Cardiac muscle cell (in vitro differentiated cells and primary cell): ENCODE measurements at regions not wholly inside any gene's neighbourhood (a gene's known extent, or its start where the extent isn't known, plus 50 kb on each side); places are given as distances from the start of the nearest gene placed in this dataset.

Experiments used
- DNase-seq, 2 donors: peaks; one replicate each; pipeline versions ENCODE4 v3.0.0 to v3.0.0-alpha.2; 2010 to 2017; ENCODE audit warnings: low read depth in 1 of 2, low spot score in 1 of 2
- H3K27ac ChIP-seq: fragments of 200-600 bp; sonication (generic); 2 replicates; pipeline ENCODE4 v1.5.1; 2016
- H3K27me3 ChIP-seq: fragments of 200-600 bp; sonication (generic); 2 replicates; pipeline ENCODE4 v1.6.0; 2016; ENCODE audit warnings: control low read depth
- H3K36me3 ChIP-seq: fragments of 200-600 bp; sonication (generic); 2 replicates; pipeline ENCODE4 v1.5.1; 2016; ENCODE audit warnings: control low read depth
- H3K4me1 ChIP-seq: fragments of 200-600 bp; sonication (generic); 2 replicates; pipeline ENCODE4 v1.8.1; 2017; ENCODE audit warnings: low read depth, mild to moderate bottlenecking, mixed run types
- H3K4me3 ChIP-seq: fragments of 200-600 bp; sonication (generic); 2 replicates; pipeline ENCODE4 v1.5.1; 2016; ENCODE audit warnings: mild to moderate bottlenecking
- H3K9me3 ChIP-seq: fragments of 200-600 bp; sonication (generic); 2 replicates; pipeline ENCODE4 v1.5.1; 2017; ENCODE audit warnings: low read depth, mild to moderate bottlenecking, control low read depth
- TF ChIP-seq, protein P1 (sequence below): IDR thresholded peaks from 2 replicates; pipeline ENCODE4 v1.5.1; 2012; ENCODE audit warnings: low read depth, mild to moderate bottlenecking, low read length

DNA sequence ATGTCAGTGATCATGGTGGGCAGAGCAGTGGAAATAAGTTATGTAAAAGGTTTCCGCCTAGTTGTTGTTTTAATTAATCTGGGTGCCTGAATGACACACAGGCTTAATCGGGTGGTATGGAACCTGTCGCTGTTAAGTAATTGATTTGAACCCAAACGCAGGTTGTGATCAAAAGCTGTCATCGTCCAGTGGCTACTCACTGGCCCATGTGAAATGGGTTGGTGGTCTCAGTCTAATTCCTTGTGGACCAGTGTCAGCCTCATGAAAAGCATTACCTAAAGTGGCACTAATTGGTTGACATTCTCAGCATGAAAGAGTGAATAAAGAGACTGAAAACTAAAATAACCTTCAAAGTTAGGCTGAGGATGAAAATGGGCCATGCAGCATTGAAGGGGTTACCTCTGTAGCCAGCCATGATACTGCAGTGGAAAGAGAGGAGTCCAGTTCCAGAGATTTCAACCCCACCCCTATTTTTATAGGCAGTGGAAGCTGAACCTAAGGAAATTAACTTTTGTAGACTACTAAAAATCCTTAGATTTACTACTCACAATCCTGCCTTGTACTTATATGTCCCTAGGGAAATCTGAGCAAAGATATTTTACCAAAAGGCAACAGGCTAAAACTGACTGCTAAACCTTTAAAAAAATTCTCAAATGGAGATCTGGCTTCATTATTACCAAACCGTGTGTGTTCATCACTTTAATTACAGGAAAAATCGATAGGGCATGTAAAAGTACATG, 251.7 kb upstream of the TENM3 start:
- Histone ChIP-seq H3K4me3 (no peak overlapping the region), H3K27ac (no peak overlapping the region), H3K9me3 (no peaks in the 10 kb centered on the region), H3K27me3 (peaks cover 10% of the 10 kb centered on the region), H3K36me3 (no peaks in the 10 kb centered on the region), H3K4me1 (peaks cover 3% of the 10 kb centered on the region)
- no peak for DNase-seq
- TF ChIP-seq, protein P1, sequence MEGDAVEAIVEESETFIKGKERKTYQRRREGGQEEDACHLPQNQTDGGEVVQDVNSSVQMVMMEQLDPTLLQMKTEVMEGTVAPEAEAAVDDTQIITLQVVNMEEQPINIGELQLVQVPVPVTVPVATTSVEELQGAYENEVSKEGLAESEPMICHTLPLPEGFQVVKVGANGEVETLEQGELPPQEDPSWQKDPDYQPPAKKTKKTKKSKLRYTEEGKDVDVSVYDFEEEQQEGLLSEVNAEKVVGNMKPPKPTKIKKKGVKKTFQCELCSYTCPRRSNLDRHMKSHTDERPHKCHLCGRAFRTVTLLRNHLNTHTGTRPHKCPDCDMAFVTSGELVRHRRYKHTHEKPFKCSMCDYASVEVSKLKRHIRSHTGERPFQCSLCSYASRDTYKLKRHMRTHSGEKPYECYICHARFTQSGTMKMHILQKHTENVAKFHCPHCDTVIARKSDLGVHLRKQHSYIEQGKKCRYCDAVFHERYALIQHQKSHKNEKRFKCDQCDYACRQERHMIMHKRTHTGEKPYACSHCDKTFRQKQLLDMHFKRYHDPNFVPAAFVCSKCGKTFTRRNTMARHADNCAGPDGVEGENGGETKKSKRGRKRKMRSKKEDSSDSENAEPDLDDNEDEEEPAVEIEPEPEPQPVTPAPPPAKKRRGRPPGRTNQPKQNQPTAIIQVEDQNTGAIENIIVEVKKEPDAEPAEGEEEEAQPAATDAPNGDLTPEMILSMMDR = no peak

- H3K27me3 ChIP-seq = no peaks in the 10 kb centered on the region
- DNase-seq = peak in 1 of 2 donors; percentile 1
- no peak overlapping the region for H3K4me3 ChIP-seq
- peaks cover 3% of the 10 kb centered on the region for H3K4me1 ChIP-seq
- no peaks in the 10 kb centered on the region for H3K36me3 ChIP-seq
- H3K27ac ChIP-seq = no peak overlapping the region
- TF ChIP-seq, protein P1 = peak; percentile 13
- no peaks in the 10 kb centered on the region for H3K9me3 ChIP-seq
Measured at GRCh38 chr4:181998398-181999295, 244.6 kb upstream of the TENM3 start.

- peaks cover 3% of the 10 kb centered on the region for H3K4me1 ChIP-seq
- TF ChIP-seq, protein P1 = no peak
- H3K9me3 ChIP-seq = no peaks in the 10 kb centered on the region
- H3K4me3 ChIP-seq = no peak overlapping the region
- H3K27me3 ChIP-seq = no peaks in the 10 kb centered on the region
- no peak overlapping the region for H3K27ac ChIP-seq
- H3K36me3 ChIP-seq = no peaks in the 10 kb centered on the region
- DNase-seq = no peak
Measured at GRCh38 chr4:182000077-182000476, 243.1 kb upstream of the TENM3 start.

DNA sequence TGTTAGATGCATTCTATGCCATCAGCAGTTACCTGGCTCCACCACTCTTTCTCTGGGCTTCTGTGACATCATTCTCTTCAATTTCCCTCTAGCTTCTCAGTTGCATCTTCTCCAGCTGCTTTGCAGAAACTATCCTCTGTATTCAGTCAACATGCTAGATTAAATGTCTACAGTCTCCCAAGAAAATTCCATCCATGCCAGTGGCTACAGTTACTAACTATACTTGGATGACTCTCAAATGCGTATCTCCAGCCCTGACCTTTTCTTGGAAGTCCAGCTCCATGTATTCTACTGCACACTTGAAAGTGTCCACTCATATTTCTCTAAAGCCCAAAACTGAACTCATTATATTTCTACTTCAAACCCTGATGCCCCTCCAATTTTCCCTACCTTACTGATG, 232.3 kb upstream of the TENM3 start:
- no peaks in the 10 kb centered on the region for H3K4me1 ChIP-seq
- no peak overlapping the region for H3K27ac ChIP-seq
- H3K4me3 ChIP-seq = no peak overlapping the region
- no peaks in the 10 kb centered on the region for H3K27me3 ChIP-seq
- no peaks in the 10 kb centered on the region for H3K9me3 ChIP-seq
- TF ChIP-seq, protein P1 = no peak
- DNase-seq = peak in 1 of 2 donors; percentile 12
- no peaks in the 10 kb centered on the region for H3K36me3 ChIP-seq

GRCh38 chr4:182014164-182014563, 229.0 kb upstream of the TENM3 start:
- no peak for DNase-seq
- no peaks in the 10 kb centered on the region for H3K36me3 ChIP-seq
- H3K9me3 ChIP-seq = no peaks in the 10 kb centered on the region
- no peaks in the 10 kb centered on the region for H3K27me3 ChIP-seq
- no peak overlapping the region for H3K4me3 ChIP-seq
- no peaks in the 10 kb centered on the region for H3K4me1 ChIP-seq
- H3K27ac ChIP-seq = no peak overlapping the region
- TF ChIP-seq, protein P1 = no peak
